Thymus (tissue), 11 donors: ENCODE measurements at regions not wholly inside any gene's neighbourhood (a gene's known extent, or its start where the extent isn't known, plus 50 kb on each side); places are given as distances from the start of the nearest gene placed in this dataset.

ENCODE experiments used
- DNase-seq, 9 donors: peaks; one replicate each; pipeline ENCODE4 v3.0.0-alpha.2; 2013; ENCODE audit warnings: low spot score in 9 of 9, low read depth in 6 of 9, missing footprints in 1 of 9
- H3K27ac ChIP-seq, 2 donors: one replicate each; pipeline ENCODE4 v1.5.1; 2013; ENCODE audit warnings: control low read depth in 1 of 2, low read depth in 1 of 2, low read length in 1 of 2, mild to moderate bottlenecking in 1 of 2, moderate library complexity in 1 of 2
- H3K27me3 ChIP-seq, 2 donors: one replicate each; pipeline ENCODE4 v1.5.1; 2013; ENCODE audit warnings: low read length in 1 of 2; ENCODE audit not compliant: control insufficient read depth in 2 of 2, insufficient read depth in 1 of 2
- H3K36me3 ChIP-seq, 2 donors: one replicate each; pipeline ENCODE4 v1.5.1; 2013; ENCODE audit warnings: low read length in 1 of 2, mild to moderate bottlenecking in 1 of 2, moderate library complexity in 1 of 2; ENCODE audit not compliant: control insufficient read depth in 2 of 2, insufficient read depth in 2 of 2
- H3K4me1 ChIP-seq, 2 donors: one replicate each; pipeline ENCODE4 v1.5.1; 2013; ENCODE audit warnings: low read length in 2 of 2; ENCODE audit not compliant: control insufficient read depth in 2 of 2, insufficient read depth in 2 of 2
- H3K4me3 ChIP-seq, 2 donors: one replicate each; pipeline ENCODE4 v1.5.1; 2013; ENCODE audit warnings: low read length in 2 of 2, control low read depth in 1 of 2, mild to moderate bottlenecking in 1 of 2
- H3K9me3 ChIP-seq, 2 donors: one replicate each; pipeline ENCODE4 v1.5.1; 2013; ENCODE audit warnings: low read length in 1 of 2, mild to moderate bottlenecking in 1 of 2; ENCODE audit not compliant: control insufficient read depth in 2 of 2, insufficient read depth in 1 of 2
- WGBS: extraction: QIAGEN DNeasy Blood & Tissue Kit; methylation state at CpG from one replicate; pipeline ENCODE4 v1.1.7; 2013; 5-methylcytosine and 5-hydroxymethylcytosine counted together
- donor health status: healthy.

- peaks cover 75 to 90% of the 10 kb centered on the region in 2 donors for H3K4me1 ChIP-seq
Measured at GRCh38 chr17:77407321-77408277, 266.8 kb downstream of the SEC14L1 start.

GRCh38 chr17:77408284-77408683, 267.5 kb downstream of the SEC14L1 start:
- Histone ChIP-seq H3K4me3 (no peak overlapping the region), H3K36me3 (peaks cover 20 to 53% of the 10 kb centered on the region in 2 donors), H3K4me1 (peaks cover 70 to 83% of the 10 kb centered on the region in 2 donors), H3K27ac (peak overlapping the region in 1 of 2 donors; percentile 53), H3K27me3 (no peaks in the 10 kb centered on the region), H3K9me3 (peaks cover 0 to 14% of the 10 kb centered on the region in 2 donors)
- WGBS = 95% methylated on average over 9 of the region's 9 CpGs
- DNase-seq = no peak

More at GRCh38 chr17:77407321-77408277, 266.8 kb downstream of the SEC14L1 start:
- no peak for DNase-seq
- Histone ChIP-seq H3K9me3 (peaks cover 0 to 14% of the 10 kb centered on the region in 2 donors), H3K36me3 (peaks cover 27 to 57% of the 10 kb centered on the region in 2 donors), H3K27ac (peak overlapping the region in 1 of 2 donors; percentile 54), H3K4me3 (no peak overlapping the region), H3K27me3 (no peaks in the 10 kb centered on the region)
- 86% methylated on average over 11 of the region's 11 CpGs for WGBS

GRCh38 chr17:77409282-77410161, 268.8 kb downstream of the SEC14L1 start:
- Histone ChIP-seq H3K4me3 (peak overlapping the region in 1 of 2 donors; percentile 17), H3K9me3 (peaks cover 0 to 14% of the 10 kb centered on the region in 2 donors), H3K27me3 (no peaks in the 10 kb centered on the region), H3K4me1 (peaks cover 58 to 71% of the 10 kb centered on the region in 2 donors), H3K27ac (peak overlapping the region in 1 of 2 donors; percentile 89), H3K36me3 (peaks cover 15 to 48% of the 10 kb centered on the region in 2 donors)
- WGBS = 63% methylated on average over 34 of the region's 34 CpGs
- DNase-seq = peak in 4 of 9 donors; percentile 57 to 83 (median 72)

DNA sequence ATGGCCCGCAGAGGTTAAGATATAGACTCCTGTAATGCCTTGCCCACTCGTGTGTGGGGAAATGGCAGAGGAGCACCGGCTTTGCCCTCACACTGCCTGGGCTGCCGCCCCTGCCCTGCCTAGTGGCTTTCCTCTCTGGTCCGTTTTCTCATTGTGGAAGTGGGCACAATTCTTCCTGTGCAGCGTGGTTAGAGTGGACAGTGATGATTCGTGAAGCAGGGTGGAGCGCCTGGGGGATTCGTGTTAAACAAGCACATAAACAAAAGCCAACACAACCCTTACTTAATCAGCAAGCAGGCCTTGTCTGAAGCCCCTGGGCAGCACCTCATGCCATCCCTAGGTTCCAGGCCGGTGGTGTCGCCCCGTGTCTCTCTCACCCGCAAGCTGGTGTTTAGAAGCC, 269.7 kb downstream of the SEC14L1 start:
- Histone ChIP-seq H3K4me1 (peaks cover 52 to 63% of the 10 kb centered on the region in 2 donors), H3K9me3 (peaks cover 0 to 14% of the 10 kb centered on the region in 2 donors), H3K4me3 (no peak overlapping the region), H3K27ac (peak overlapping the region; percentile 26 to 89), H3K36me3 (peaks cover 22 to 50% of the 10 kb centered on the region in 2 donors), H3K27me3 (no peaks in the 10 kb centered on the region)
- DNase-seq = no peak
- 90% methylated on average over 13 of the region's 13 CpGs for WGBS

DNA sequence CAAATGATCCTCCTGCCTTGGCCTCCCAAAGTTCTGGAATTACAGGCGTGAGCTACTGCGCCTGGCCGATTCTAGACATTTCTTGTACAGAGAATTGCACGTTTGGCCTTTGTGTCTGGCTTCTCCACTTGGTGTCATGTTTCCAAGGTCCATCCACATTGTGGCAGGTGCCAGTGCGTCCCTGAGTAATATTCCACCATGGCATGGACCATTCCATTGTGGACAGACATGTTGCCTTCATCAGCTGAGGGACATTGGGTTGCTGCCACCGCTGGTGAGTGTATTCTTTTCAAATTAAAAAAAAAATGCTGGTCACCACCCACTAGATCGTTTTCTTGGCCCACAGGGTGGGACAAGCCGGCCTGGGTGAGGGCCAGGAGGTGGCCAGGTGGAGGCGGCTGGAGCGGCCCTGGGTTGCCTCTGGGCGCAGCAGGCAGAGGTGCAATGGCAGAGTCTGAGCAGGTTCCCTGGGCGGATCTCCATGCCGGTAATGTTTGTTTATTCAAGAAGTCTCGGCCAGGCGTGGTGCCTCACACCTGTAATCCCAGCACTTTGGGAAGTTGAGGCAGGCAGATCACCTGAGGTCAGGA, 274.1 kb downstream of the SEC14L1 start:
- H3K36me3 ChIP-seq = peaks cover 29 to 72% of the 10 kb centered on the region in 2 donors
- no peak for DNase-seq
- WGBS = 96% methylated on average over 15 of the region's 15 CpGs

DNA sequence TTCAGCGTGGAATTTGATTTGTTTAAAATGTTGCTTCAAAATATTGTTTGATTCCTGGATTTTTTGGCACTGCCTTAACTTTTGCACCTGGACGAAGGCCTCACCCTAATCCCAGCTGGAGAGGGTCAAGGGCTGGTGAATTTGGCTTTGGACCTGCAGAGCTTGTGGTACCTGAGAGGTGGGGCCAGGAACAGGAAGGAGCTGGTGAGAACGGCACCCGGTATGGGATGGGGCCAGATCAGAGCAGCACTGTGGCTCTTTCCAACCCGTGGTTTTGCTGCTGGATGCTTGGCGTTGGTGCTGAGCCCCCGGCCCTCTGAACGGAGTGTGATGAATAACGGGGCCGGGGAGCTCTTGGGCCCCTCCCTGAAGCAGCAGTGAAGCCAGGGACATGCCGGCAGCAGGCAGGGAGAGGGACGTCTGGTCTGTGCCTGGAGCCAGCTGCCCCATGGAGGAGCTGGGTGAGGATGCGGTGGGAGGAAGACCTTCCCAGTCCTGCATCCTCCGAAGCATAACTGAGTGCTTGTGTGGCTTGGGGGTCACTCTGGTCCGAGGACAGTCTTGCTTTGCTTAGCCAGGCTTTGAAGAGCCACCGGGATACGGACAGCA, 275.4 kb downstream of the SEC14L1 start:
- Histone ChIP-seq H3K27ac (peak overlapping the region; percentile 32 to 46), H3K9me3 (peaks cover 0 to 17% of the 10 kb centered on the region in 2 donors), H3K36me3 (peaks cover 25 to 66% of the 10 kb centered on the region in 2 donors), H3K4me1 (peaks cover 20 to 63% of the 10 kb centered on the region in 2 donors), H3K4me3 (no peak overlapping the region), H3K27me3 (no peaks in the 10 kb centered on the region)
- WGBS = 62% methylated on average over 17 of the region's 17 CpGs
- DNase-seq = no peak

More for the DNA sequence above, 274.1 kb downstream of the SEC14L1 start:
- H3K27me3 ChIP-seq = no peaks in the 10 kb centered on the region
- no peak overlapping the region for H3K27ac ChIP-seq
- H3K9me3 ChIP-seq = peaks cover 0 to 16% of the 10 kb centered on the region in 2 donors
- peaks cover 18 to 62% of the 10 kb centered on the region in 2 donors for H3K4me1 ChIP-seq
- no peak overlapping the region for H3K4me3 ChIP-seq

DNA sequence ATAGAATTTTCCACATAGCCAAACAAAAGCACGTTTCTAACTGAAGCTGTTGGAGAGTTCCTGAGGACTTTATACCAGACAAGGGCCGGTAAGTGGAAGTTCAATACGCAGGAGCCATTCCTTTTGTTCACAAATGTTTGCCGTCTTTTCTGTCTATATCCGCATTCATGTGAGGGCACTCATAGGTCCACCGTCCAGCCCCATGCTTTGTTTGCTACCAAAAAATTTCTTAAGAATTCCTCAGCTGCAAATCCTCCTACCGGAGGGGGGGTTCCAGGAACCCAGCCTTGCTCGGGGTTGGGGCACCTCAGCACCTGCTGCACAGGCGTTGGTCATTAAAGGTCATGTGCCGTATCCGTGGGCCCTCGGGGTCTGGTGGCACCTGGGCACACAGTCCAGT, 276.8 kb downstream of the SEC14L1 start:
- no peak overlapping the region for H3K27ac ChIP-seq
- 97% methylated on average over 12 of the region's 12 CpGs for WGBS
- H3K36me3 ChIP-seq = peaks cover 29 to 57% of the 10 kb centered on the region in 2 donors
- H3K9me3 ChIP-seq = peaks cover 0 to 11% of the 10 kb centered on the region in 2 donors
- no peak overlapping the region for H3K4me3 ChIP-seq
- peaks cover 25 to 72% of the 10 kb centered on the region in 2 donors for H3K4me1 ChIP-seq
- no peaks in the 10 kb centered on the region for H3K27me3 ChIP-seq
- no peak for DNase-seq

DNA sequence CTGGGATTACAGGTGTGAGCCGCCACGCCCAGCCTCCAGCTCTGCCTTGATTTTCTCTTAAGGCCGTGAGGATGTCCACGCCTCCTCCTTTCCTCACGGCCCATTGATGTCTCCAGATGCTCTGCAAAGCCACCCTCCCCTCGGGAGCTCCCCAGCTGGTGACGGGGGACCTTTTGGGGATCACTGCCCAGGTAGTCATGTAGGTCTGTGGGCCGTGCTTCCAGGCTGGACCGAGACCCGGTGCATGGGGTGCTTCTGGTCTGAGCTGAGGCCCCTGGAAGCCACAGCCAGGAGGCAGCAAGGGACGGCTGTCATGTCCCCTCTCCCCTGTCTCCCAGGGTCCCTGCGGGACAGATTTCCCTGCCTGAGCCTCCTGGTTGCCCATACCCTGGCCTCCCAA, 277.8 kb downstream of the SEC14L1 start:
- no peak overlapping the region for H3K27ac ChIP-seq
- DNase-seq = no peak
- H3K4me3 ChIP-seq = no peak overlapping the region
- H3K9me3 ChIP-seq = peaks cover 0 to 14% of the 10 kb centered on the region in 2 donors
- H3K27me3 ChIP-seq = no peaks in the 10 kb centered on the region
- 93% methylated on average over 12 of the region's 12 CpGs for WGBS
- peaks cover 29 to 54% of the 10 kb centered on the region in 2 donors for H3K36me3 ChIP-seq
- H3K4me1 ChIP-seq = peaks cover 25 to 79% of the 10 kb centered on the region in 2 donors
